D721Med (cell line): ENCODE measurements at regions not wholly inside any gene's neighbourhood (a gene's known extent, or its start where the extent isn't known, plus 50 kb on each side); places are given as distances from the start of the nearest gene placed in this dataset.
"Not testable (repeated sequence)": the region's sequence is repeated elsewhere in the genome, so short reads cannot be mapped to it uniquely, and the experiment has no call there.

Experiments used
- DNase-seq: peaks from one replicate; pipeline ENCODE4 v3.0.0; 2011; ENCODE audit warnings: low spot score; ENCODE audit not compliant: insufficient read length
- FAIRE-seq: peaks from 2 replicates; lab custom pipeline; 2011; peaks lifted over from hg19 to GRCh38; lab: Jason Lieb, UNC
- TF ChIP-seq, protein P1 (sequence below): IDR thresholded peaks from 2 replicates; pipeline ENCODE4 v1.5.1; 2012; ENCODE audit warnings: mild to moderate bottlenecking, control low read depth; ENCODE audit not compliant: insufficient read depth; ENCODE audit errors: missing control alignments

DNA sequence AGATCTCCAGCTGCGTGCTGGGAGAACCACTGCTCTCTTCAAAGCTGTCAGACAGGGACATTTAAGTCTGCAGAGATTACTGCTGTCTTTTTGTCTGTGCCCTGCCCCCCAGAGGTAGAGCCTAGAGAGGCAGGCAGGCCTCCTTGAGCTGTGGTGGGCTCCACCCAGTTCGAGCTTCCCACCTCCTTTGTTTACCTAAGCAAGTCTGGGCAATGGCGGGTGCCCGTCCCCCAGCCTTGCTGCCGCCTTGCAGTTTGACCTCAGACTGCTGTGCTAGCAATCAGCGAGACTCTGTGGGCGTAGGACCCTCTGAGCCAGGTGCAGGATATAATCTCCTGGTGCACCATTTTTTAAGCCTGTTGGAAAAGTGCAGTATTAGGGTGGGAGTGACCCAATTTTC lies 128.6 kb downstream of the ACTR3 start:
- FAIRE-seq: not testable (repeated sequence)

DNA sequence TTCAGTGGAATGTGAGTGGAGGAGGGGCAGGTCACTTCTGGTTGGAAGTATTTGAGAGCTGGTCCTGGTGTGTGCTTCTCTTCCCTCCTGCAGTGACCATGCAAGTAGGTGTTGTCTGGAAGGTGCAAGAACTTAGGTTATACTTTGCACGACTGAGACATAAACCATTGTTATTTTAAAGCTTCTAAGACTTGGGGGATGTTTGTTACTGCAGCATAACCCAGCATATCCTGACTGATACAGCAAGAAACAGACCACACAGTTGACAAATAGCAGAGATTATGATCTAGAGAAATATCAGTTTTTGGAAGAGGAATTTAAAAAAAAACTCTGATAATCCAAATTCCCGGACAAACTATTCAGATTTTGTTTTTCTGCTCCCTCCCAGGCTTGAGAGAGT lies 130.8 kb downstream of the ACTR3 start:
- FAIRE-seq: no peak

More for the DNA sequence above, 128.6 kb downstream of the ACTR3 start:
- not testable (repeated sequence) for DNase-seq

GRCh38 chr2:114022360-114023085 lies 132.6 kb downstream of the ACTR3 start:
- no peak for DNase-seq
- no peak for FAIRE-seq
- TF ChIP-seq, protein P1, sequence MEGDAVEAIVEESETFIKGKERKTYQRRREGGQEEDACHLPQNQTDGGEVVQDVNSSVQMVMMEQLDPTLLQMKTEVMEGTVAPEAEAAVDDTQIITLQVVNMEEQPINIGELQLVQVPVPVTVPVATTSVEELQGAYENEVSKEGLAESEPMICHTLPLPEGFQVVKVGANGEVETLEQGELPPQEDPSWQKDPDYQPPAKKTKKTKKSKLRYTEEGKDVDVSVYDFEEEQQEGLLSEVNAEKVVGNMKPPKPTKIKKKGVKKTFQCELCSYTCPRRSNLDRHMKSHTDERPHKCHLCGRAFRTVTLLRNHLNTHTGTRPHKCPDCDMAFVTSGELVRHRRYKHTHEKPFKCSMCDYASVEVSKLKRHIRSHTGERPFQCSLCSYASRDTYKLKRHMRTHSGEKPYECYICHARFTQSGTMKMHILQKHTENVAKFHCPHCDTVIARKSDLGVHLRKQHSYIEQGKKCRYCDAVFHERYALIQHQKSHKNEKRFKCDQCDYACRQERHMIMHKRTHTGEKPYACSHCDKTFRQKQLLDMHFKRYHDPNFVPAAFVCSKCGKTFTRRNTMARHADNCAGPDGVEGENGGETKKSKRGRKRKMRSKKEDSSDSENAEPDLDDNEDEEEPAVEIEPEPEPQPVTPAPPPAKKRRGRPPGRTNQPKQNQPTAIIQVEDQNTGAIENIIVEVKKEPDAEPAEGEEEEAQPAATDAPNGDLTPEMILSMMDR: no peak

More for the DNA sequence above, 130.8 kb downstream of the ACTR3 start:
- TF ChIP-seq, protein P1: no peak
- DNase-seq: no peak

DNA sequence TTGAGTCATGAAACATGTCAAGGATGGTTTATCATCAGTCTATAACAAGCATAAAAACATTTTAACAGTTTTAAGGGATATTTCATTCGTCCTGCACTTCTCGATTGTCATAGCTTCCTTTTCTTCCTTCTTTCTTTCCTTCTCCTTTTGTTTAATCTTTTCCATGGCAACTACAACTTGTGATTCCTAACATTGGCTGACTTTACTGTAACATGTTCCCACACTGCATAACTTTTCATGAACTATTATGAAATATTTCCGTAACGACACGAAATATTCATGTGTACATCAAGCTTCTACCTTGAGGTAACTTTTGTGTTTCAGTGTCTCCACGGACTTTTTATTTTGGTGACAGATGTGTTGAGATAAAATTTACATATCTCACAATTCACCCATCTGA lies 134.4 kb downstream of the ACTR3 start:
- FAIRE-seq (no peak), DNase-seq (no peak)
- TF ChIP-seq, protein P1: no peak

GRCh38 chr2:114025030-114025429 lies 135.1 kb downstream of the ACTR3 start:
- FAIRE-seq (no peak), DNase-seq (no peak)
- TF ChIP-seq, protein P1: no peak

DNA sequence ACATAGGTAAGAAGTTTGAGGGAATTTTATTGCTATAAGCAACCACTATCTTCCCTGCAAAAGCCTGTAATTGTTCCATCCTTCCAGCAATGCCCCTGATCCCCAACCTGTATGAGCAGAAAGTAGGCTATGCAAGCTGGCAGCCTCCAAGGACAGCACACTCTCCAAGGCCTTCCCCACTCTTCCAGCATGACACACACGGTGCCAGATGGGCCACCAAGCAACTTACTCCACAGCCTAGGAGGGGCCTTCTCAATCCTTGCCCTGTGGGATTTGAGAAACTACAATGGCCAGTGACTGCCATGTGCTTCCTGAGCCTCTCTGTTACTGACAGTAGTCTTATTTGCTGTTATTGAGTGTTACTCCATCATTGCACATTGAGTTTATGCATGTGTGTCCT lies 137.5 kb downstream of the ACTR3 start:
- no peak for FAIRE-seq
- no peak for DNase-seq

DNA sequence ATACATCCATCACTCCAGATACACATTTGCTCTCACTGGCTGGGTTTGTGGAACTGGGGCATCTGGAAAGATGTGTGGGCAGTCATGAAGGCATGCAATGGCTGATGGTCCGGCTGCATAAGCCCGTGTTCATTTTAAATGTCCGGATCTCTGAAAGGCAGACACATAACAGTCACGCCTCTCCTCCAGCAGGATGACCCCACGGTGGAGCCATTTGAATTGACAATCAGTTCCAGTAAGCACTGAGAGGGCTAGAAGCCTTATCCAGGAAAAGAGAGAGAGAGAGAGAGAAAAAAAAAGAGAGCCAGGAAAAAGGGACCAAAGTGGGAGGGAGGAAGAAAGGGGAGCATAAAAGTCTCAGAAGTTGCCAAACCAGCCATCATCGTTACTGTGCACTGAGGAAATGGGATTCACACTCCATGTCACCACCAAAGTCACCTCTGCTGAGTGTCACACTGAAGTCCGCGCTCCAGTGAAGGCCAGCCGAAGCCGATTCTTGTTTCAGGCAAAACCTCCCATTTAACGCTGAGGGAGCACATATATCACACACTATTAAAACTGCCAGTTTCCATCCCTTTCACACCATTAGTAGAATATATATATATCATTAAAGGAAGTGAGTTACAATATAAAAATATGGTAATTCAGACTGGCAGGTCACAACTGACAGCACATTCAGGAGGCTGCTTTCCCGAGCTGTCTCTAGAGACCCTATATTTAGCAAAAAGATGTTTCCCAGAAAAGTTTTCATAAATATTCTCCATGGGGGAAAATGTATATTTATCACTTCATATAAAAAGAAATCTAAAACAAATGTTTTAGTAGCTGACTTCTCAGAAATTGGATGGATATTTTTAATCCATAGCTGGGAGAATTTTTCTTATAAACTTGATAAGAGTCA lies 142.0 kb downstream of the ACTR3 start:
- FAIRE-seq: no peak

More for the DNA sequence above, 137.5 kb downstream of the ACTR3 start:
- TF ChIP-seq, protein P1: no peak

More for the DNA sequence above, 142.0 kb downstream of the ACTR3 start:
- TF ChIP-seq, protein P1: no peak
- no peak for DNase-seq
